HCT116 (cell line): ENCODE measurements at regions not wholly inside any gene's neighbourhood (a gene's known extent, or its start where the extent isn't known, plus 50 kb on each side); places are given as distances from the start of the nearest gene placed in this dataset.

Source experiments
- ATAC-seq: fragments of 200-7000 bp; cut with Tn5 transposase; 2 replicates; pipeline ENCODE4 v1.9.1; 2020; ENCODE audit warnings: mild to moderate bottlenecking, moderate library complexity
- BruUV-seq: library from RNA; stranded (reverse); fragments of 400-500 nt; replicated peaks from 2 replicates; lab custom pipeline; 2021; lab: Mats Ljungman, UMichigan
- CTCF ChIA-PET: fragments of 300-600 bp; sonication (Branson Sonifier 250); formaldehyde crosslinking; loops from one replicate; lab custom pipeline; 2021; ENCODE audit warnings: antibody characterized with exemption; lab: Charles Lee
- POLR2A ChIA-PET: fragments of 300-600, 350-600 bp; sonication (Branson Sonifier 250); formaldehyde crosslinking; loops from one replicate; lab custom pipeline; 2021; ENCODE audit warnings: antibody characterized with exemption; lab: Charles Lee
- RAD21 ChIA-PET, 2 experiments: fragments of 300-600 bp; sonication (Branson Sonifier 250); formaldehyde crosslinking; loops; one replicate each; lab custom pipeline; 2023; ENCODE audit warnings: low total read pairs in 2 of 2; ENCODE audit not compliant: uncharacterized antibody in 2 of 2, unreplicated experiment in 2 of 2, low non-redundant PET in 1 of 2; lab: Charles Lee
- DNase-seq: peaks from one replicate; pipeline ENCODE4 v3.0.0-alpha.2; 2010; ENCODE audit warnings: low read depth, low spot score
- H2AFZ ChIP-seq: fragments of 200-600 bp; shearing (Covaris generic), sonication (generic); 2 replicates; pipeline ENCODE4 v1.6.1; 2017; ENCODE audit warnings: low read depth, mixed run types, mixed read lengths, antibody characterized with exemption, low read length; ENCODE audit not compliant: poor library complexity, severe bottlenecking
- H3K27ac ChIP-seq: 2 replicates; pipeline ENCODE4 v1.5.1; 2012; ENCODE audit warnings: low read depth, low read length
- H3K27me3 ChIP-seq: fragments of 200-600 bp; sonication (generic); 2 replicates; pipeline ENCODE4 v1.6.1; 2016; ENCODE audit warnings: mixed run types, low read length, mixed read lengths; ENCODE audit not compliant: insufficient read depth
- H3K36me3 ChIP-seq, 2 experiments: fragments of 200-500 bp in 1 of 2; fragments of 200-600 bp in 1 of 2; sonication (Bioruptor generic) in 1 of 2; sonication (generic) in 1 of 2; 2 replicates each; pipeline versions ENCODE4 v1.5.1 to v1.6.1; 2014 to 2016; ENCODE audit warnings: low read length in 2 of 2, inconsistent platforms in 1 of 2, mixed read lengths in 1 of 2, mixed run types in 1 of 2; ENCODE audit not compliant: insufficient read depth in 2 of 2, control insufficient read depth in 1 of 2
- H3K4me1 ChIP-seq, 2 experiments: fragments of 200-600 bp in 1 of 2; sonication (generic) in 1 of 2; 2 replicates each; pipeline versions ENCODE4 v1.5.1 to v1.6.1; 2012 to 2017; ENCODE audit warnings: low read length in 2 of 2, inconsistent platforms in 1 of 2, mild to moderate bottlenecking in 1 of 2, mixed read lengths in 1 of 2, mixed run types in 1 of 2, moderate library complexity in 1 of 2; ENCODE audit not compliant: insufficient read depth in 2 of 2, control insufficient read depth in 1 of 2
- H3K4me2 ChIP-seq: fragments of 200-600 bp; sonication (generic); 2 replicates; pipeline ENCODE4 v1.6.1; 2017; ENCODE audit warnings: mixed run types, low read length, mixed read lengths
- H3K4me3 ChIP-seq, 2 experiments: fragments of 200-600 bp in 1 of 2; sonication (generic) in 1 of 2; replicated peaks in 1 of 2; 2 replicates each; pipeline ENCODE4 v1.5.1; 2011 to 2016; ENCODE audit warnings: low read length in 2 of 2, control low read depth in 1 of 2, low read depth in 1 of 2, mild to moderate bottlenecking in 1 of 2, mixed read lengths in 1 of 2, mixed run types in 1 of 2
- H3K79me2 ChIP-seq: fragments of 200-600 bp; sonication (generic); 2 replicates; pipeline ENCODE4 v1.6.1; 2017; ENCODE audit warnings: mild to moderate bottlenecking, mixed run types, low read length, moderate library complexity, mixed read lengths; ENCODE audit not compliant: insufficient read depth
- H3K9ac ChIP-seq: fragments of 200-600 bp; sonication (generic); 2 replicates; pipeline ENCODE4 v1.6.1; 2016; ENCODE audit warnings: low read length, mixed read lengths
- H3K9me2 ChIP-seq: fragments of 200-600 bp; sonication (generic), shearing (Covaris generic); 2 replicates; pipeline ENCODE4 v1.6.1; 2017; ENCODE audit warnings: mixed run types, mild to moderate bottlenecking, moderate library complexity; ENCODE audit not compliant: insufficient read depth
- H3K9me3 ChIP-seq, 2 experiments: fragments of 200-500 bp in 1 of 2; fragments of 200-600 bp in 1 of 2; sonication (Bioruptor generic) in 1 of 2; sonication (generic) in 1 of 2; 2 replicates each; pipeline ENCODE4 v1.6.1; 2014 to 2017; ENCODE audit warnings: low read length in 2 of 2, mixed read lengths in 2 of 2, inconsistent platforms in 1 of 2, low read depth in 1 of 2, mild to moderate bottlenecking in 1 of 2, mixed run types in 1 of 2, moderate library complexity in 1 of 2; ENCODE audit not compliant: control insufficient read depth in 1 of 2, insufficient read depth in 1 of 2
- H4K20me1 ChIP-seq: fragments of 200-600 bp; sonication (generic), shearing (Covaris generic); 2 replicates; pipeline ENCODE4 v1.6.1; 2017; ENCODE audit warnings: mixed run types, mild to moderate bottlenecking, moderate library complexity; ENCODE audit not compliant: insufficient read depth
- CBX3 ChIP-seq: IDR thresholded peaks from 2 replicates; pipeline ENCODE4 v1.6.1; 2012; ENCODE audit warnings: low read depth
- EGR1 ChIP-seq: IDR thresholded peaks from 2 replicates; pipeline ENCODE4 v1.6.1; 2012; ENCODE audit warnings: low read depth
- EZH2 ChIP-seq: fragments of 200-600 bp; sonication (generic); IDR thresholded peaks from 2 replicates; pipeline ENCODE4 v1.6.1; 2017; ENCODE audit warnings: antibody characterized with exemption, mixed run types
- EZH2phosphoT487 ChIP-seq: fragments of 200-600 bp; IDR thresholded peaks from 2 replicates; pipeline ENCODE4 v1.6.1; 2018; ENCODE audit warnings: antibody characterized with exemption, borderline replicate concordance
- FOSL1 ChIP-seq: IDR thresholded peaks from 2 replicates; pipeline ENCODE4 v1.6.1; 2012; ENCODE audit warnings: low read depth
- POLR2A ChIP-seq: IDR thresholded peaks from 2 replicates; pipeline ENCODE4 v1.7.0; 2011; ENCODE audit warnings: borderline replicate concordance; ENCODE audit not compliant: insufficient read depth, insufficient read length; ENCODE audit errors: extremely low read depth
- POLR2AphosphoS5 ChIP-seq: IDR thresholded peaks from 2 replicates; pipeline ENCODE4 v1.6.1; 2011; ENCODE audit warnings: mild to moderate bottlenecking, low read depth, low read length, moderate library complexity
- RAD21 ChIP-seq: IDR thresholded peaks from 2 replicates; pipeline ENCODE4 v1.6.1; 2012; ENCODE audit warnings: low read depth, mild to moderate bottlenecking
- SIN3A ChIP-seq: IDR thresholded peaks from 2 replicates; pipeline ENCODE4 v1.6.1; 2012; ENCODE audit warnings: low read depth
- SP1 ChIP-seq: IDR thresholded peaks from 2 replicates; pipeline ENCODE4 v1.6.1; 2012; ENCODE audit warnings: low read depth
- TCF7L2 ChIP-seq: IDR thresholded peaks from 2 replicates; pipeline ENCODE4 v1.7.0; 2011; ENCODE audit warnings: borderline replicate concordance, inconsistent platforms; ENCODE audit not compliant: insufficient read depth, insufficient read length; ENCODE audit errors: extremely low read depth
- YY1 ChIP-seq: IDR thresholded peaks from 2 replicates; pipeline ENCODE4 v1.6.1; 2011; ENCODE audit warnings: low read length, low read depth, moderate library complexity, mild to moderate bottlenecking; ENCODE audit not compliant: insufficient replicate concordance; ENCODE audit errors: extremely low read depth
- ZFX ChIP-seq: fragments of 450-650 bp; IDR thresholded peaks from 2 replicates; pipeline ENCODE4 v1.6.1; 2017
- ZNF274 ChIP-seq: fragments of 200-500 bp; sonication (Bioruptor generic); IDR thresholded peaks from 2 replicates; pipeline ENCODE4 v1.6.1; 2014; ENCODE audit warnings: mild to moderate bottlenecking, low read depth, low read length, inconsistent platforms
- intact Hi-C: fragments of 100-400 bp; cut with micrococcal nuclease; formaldehyde crosslinking; loops from 2 replicates; pipeline ENCODE4 v1.10.0; 2022
- TF ChIP-seq, protein P1 (sequence below): IDR thresholded peaks from 2 replicates; pipeline ENCODE4 v1.6.1; 2011; ENCODE audit warnings: mild to moderate bottlenecking, low read length, moderate library complexity; ENCODE audit not compliant: insufficient replicate concordance; ENCODE audit errors: extremely low read depth
- TF ChIP-seq, protein P2 (sequence below), 3 experiments: fragments of 200-600 bp in 1 of 3; sonication (generic) in 1 of 3; IDR thresholded peaks in 2 of 3; conservative IDR thresholded peaks in 1 of 3; 2 replicates each; pipeline ENCODE4 v1.5.1; 2012 to 2017; ENCODE audit warnings: low read depth in 2 of 3, low read length in 2 of 3, antibody characterized with exemption in 1 of 3, borderline replicate concordance in 1 of 3, control low read depth in 1 of 3, mild to moderate bottlenecking in 1 of 3, mixed read lengths in 1 of 3, mixed run types in 1 of 3, moderate library complexity in 1 of 3; ENCODE audit not compliant: insufficient read depth in 1 of 3
- TF ChIP-seq, protein P3 (sequence below): IDR thresholded peaks from 2 replicates; pipeline ENCODE4 v1.6.1; 2012
- TF ChIP-seq, protein P4 (sequence below): IDR thresholded peaks from 2 replicates; pipeline ENCODE4 v1.6.1; 2012

DNA sequence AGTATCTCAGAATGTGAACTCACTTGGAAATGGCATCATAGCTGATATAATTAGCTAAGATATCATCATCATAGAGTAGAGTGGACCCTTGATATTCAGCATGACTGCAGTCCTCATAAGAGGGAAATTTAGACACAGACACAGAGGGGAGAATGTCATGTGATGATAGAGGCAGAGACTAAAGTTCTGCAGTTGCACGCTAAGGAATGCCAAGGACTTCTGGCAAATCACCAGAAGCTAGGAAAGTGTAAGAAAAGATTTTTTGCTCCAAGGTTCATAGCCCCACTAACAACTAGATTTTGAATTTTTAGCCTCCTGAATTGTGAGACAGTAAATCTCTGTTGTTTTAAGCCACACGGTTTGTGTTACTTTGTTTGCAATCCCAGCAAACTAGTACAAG, 612.6 kb upstream of the ST8SIA4 start (continued):
- TF ChIP-seq, protein P1, sequence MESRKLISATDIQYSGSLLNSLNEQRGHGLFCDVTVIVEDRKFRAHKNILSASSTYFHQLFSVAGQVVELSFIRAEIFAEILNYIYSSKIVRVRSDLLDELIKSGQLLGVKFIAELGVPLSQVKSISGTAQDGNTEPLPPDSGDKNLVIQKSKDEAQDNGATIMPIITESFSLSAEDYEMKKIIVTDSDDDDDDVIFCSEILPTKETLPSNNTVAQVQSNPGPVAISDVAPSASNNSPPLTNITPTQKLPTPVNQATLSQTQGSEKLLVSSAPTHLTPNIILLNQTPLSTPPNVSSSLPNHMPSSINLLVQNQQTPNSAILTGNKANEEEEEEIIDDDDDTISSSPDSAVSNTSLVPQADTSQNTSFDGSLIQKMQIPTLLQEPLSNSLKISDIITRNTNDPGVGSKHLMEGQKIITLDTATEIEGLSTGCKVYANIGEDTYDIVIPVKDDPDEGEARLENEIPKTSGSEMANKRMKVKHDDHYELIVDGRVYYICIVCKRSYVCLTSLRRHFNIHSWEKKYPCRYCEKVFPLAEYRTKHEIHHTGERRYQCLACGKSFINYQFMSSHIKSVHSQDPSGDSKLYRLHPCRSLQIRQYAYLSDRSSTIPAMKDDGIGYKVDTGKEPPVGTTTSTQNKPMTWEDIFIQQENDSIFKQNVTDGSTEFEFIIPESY, result no peak
- TF ChIP-seq EGR1, result no peak
- TF ChIP-seq FOSL1, result no peak
- no peak for TF ChIP-seq POLR2AphosphoS5
- TF ChIP-seq SP1, result no peak
- no peak for TF ChIP-seq POLR2A
- TF ChIP-seq TCF7L2, result no peak
- no peak for TF ChIP-seq ZNF274
- no peak for TF ChIP-seq YY1

DNA sequence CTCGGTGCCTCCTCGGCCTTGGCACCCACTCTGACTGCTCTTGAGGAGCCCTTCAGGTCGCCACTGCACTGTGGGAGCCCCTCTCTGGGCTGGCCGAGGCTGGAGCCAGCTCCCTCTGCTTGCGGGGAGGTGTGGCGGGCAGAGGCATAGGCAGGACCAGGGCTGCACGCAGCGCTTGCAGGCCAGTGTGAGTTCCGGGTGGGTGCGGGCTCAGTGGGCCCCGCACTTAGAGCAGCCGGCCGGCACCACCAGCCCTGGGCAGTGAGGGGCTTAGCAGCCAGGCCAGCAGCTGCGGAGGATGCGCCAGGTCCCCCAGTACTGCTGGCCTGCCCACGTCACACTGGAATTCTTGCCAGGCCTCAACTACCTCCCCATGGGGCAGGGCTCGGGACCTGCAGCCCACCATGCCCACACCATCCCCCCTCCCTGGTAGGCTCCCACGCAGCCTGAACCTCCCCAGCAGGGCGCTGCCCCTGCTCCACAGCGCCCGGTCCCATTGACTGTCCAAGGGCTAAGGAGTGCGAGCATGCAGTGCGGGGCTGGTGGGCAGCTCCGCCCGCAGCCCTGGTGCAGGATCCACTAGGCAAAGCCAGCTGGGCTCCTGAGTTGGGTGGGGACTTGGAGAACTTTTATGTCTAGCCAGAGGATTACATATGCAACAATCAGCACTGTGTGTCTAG, 602.9 kb upstream of the ST8SIA4 start:
- no peaks in the 10 kb centered on the region for H3K27me3 ChIP-seq
- DNase-seq (no peak), ATAC-seq (no peak)
- H3K79me2 ChIP-seq, result no peaks in the 10 kb centered on the region
- ChIA-PET CTCF (no interaction called here), RAD21 (no interaction called here), POLR2A (no interaction called here)
- H3K4me2 ChIP-seq, result no peak overlapping the region
- no peak overlapping the region for H3K4me3 ChIP-seq
- BruUV-seq, result no TSS peak
- H3K27ac ChIP-seq, result no peak overlapping the region
- no peaks in the 10 kb centered on the region for H4K20me1 ChIP-seq
- no peaks in the 10 kb centered on the region for H3K9me3 ChIP-seq
- H3K4me1 ChIP-seq, result no peaks in the 10 kb centered on the region
- no peaks in the 10 kb centered on the region for H3K36me3 ChIP-seq
- no peak overlapping the region for H2AFZ ChIP-seq
- no peak overlapping the region for H3K9ac ChIP-seq
- intact Hi-C loops, result no loop called here
- no peaks in the 10 kb centered on the region for H3K9me2 ChIP-seq
- TF ChIP-seq ZNF274 (no peak), SIN3A (no peak), EZH2phosphoT487 (no peak), RAD21 (no peak), CBX3 (no peak), EZH2 (no peak), TCF7L2 (no peak), FOSL1 (no peak), POLR2AphosphoS5 (no peak), POLR2A (no peak), ZFX (no peak), YY1 (no peak)
- TF ChIP-seq, protein P2, sequence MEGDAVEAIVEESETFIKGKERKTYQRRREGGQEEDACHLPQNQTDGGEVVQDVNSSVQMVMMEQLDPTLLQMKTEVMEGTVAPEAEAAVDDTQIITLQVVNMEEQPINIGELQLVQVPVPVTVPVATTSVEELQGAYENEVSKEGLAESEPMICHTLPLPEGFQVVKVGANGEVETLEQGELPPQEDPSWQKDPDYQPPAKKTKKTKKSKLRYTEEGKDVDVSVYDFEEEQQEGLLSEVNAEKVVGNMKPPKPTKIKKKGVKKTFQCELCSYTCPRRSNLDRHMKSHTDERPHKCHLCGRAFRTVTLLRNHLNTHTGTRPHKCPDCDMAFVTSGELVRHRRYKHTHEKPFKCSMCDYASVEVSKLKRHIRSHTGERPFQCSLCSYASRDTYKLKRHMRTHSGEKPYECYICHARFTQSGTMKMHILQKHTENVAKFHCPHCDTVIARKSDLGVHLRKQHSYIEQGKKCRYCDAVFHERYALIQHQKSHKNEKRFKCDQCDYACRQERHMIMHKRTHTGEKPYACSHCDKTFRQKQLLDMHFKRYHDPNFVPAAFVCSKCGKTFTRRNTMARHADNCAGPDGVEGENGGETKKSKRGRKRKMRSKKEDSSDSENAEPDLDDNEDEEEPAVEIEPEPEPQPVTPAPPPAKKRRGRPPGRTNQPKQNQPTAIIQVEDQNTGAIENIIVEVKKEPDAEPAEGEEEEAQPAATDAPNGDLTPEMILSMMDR (IDR thresholded peaks at IDR 0.05 in 2 of 3, conservative IDR thresholded peaks at IDR 0.05 in 1 of 3; ENCODE audit: borderline replicate concordance in 1 of 3, insufficient read depth in 1 of 3, low read depth in 2 of 3, low read length in 2 of 3), result no peak
- TF ChIP-seq, protein P3, sequence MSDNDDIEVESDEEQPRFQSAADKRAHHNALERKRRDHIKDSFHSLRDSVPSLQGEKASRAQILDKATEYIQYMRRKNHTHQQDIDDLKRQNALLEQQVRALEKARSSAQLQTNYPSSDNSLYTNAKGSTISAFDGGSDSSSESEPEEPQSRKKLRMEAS, result no peak
- TF ChIP-seq, protein P4, sequence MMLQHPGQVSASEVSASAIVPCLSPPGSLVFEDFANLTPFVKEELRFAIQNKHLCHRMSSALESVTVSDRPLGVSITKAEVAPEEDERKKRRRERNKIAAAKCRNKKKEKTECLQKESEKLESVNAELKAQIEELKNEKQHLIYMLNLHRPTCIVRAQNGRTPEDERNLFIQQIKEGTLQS, result no peak
